ENCODE measurements at regions not wholly inside any gene's neighbourhood (a gene's known extent, or its start where the extent isn't known, plus 50 kb on each side); places are given as distances from the start of the nearest gene placed in this dataset.

GRCh38 chrX:113514906-113515305, 674.3 kb upstream of the AMOT start:
- Histone ChIP-seq H3K4me2 (ENCODE audit: low read length) (no peak overlapping the region), H3K9ac (ENCODE audit: low read length) (no peak overlapping the region), H3K27ac (ENCODE audit: low read depth, low read length, poor library complexity, severe bottlenecking) (no peak overlapping the region), H3K79me2 (ENCODE audit: insufficient read depth, low read length) (no peaks in the 10 kb centered on the region), H3K4me3 (ENCODE audit: low read depth, low read length, poor library complexity, severe bottlenecking) (no peak overlapping the region), H3K27me3 (ENCODE audit: insufficient read depth, low read length) (no peaks in the 10 kb centered on the region), H3K4me1 (ENCODE audit: insufficient read depth, low read length, severe bottlenecking) (no peaks in the 10 kb centered on the region), H3K9me3 (ENCODE audit: low read length) (no peaks in the 10 kb centered on the region), H3K9me2 (ENCODE audit: low read depth, low read length) (no peaks in the 10 kb centered on the region), H4K20me1 (ENCODE audit: insufficient read depth, low read length) (no peaks in the 10 kb centered on the region), H3F3A (ENCODE audit: insufficient read depth, low read length) (no peaks in the 10 kb centered on the region), H2AFZ (ENCODE audit: low read length) (no peak overlapping the region), H3K36me3 (ENCODE audit: insufficient read depth, low read length) (no peaks in the 10 kb centered on the region)
- TF ChIP-seq EZH2 (IDR thresholded peaks at IDR 0.05; ENCODE audit: borderline replicate concordance, low read length) (no peak), CTCF (IDR thresholded peaks at IDR 0.05; ENCODE audit: low read length) (no peak)

DNA sequence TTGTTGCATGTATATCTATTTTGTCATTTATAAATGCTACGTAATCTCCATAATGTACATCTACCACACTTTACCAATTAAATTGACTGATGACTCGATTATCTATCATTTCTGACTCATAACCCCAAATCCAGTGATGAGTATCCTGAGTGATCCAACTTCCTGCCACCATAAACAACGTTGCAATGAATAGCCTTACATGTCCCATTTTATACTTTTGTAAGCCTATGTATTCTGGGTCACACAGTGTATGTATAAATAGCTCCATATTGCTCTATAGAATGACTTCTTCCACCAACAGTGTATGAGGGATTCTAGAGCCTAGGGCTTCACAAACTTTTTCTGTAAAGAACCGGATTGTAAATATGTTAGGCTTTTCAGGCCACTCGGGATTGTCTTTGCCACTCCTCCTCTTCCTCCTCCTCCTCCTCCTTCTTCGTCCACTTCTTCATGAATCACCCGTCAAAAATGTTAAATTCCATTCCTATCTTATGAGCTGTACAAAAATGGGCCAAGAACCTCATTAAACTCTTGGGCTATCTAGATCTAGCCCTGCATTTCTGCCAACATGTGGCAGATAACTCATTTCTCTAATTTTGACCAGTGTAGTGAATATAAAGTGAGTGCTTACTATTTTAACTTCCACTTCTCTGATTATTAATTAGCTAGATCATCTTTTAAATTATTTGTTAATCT, 672.2 kb upstream of the AMOT start:
- Histone ChIP-seq H3K27me3 (ENCODE audit: insufficient read depth, low read length) (no peaks in the 10 kb centered on the region), H3K4me3 (ENCODE audit: low read depth, low read length, poor library complexity, severe bottlenecking) (no peak overlapping the region), H3K27ac (ENCODE audit: low read depth, low read length, poor library complexity, severe bottlenecking) (no peak overlapping the region), H3K4me1 (ENCODE audit: insufficient read depth, low read length, severe bottlenecking) (no peaks in the 10 kb centered on the region), H3F3A (ENCODE audit: insufficient read depth, low read length) (no peaks in the 10 kb centered on the region), H3K9me2 (ENCODE audit: low read depth, low read length) (no peaks in the 10 kb centered on the region), H2AFZ (ENCODE audit: low read length) (no peak overlapping the region), H3K79me2 (ENCODE audit: insufficient read depth, low read length) (no peaks in the 10 kb centered on the region), H3K4me2 (ENCODE audit: low read length) (no peak overlapping the region), H4K20me1 (ENCODE audit: insufficient read depth, low read length) (no peaks in the 10 kb centered on the region), H3K9me3 (ENCODE audit: low read length) (no peaks in the 10 kb centered on the region), H3K36me3 (ENCODE audit: insufficient read depth, low read length) (no peaks in the 10 kb centered on the region), H3K9ac (ENCODE audit: low read length) (no peak overlapping the region)
- no peak for TF ChIP-seq CTCF (IDR thresholded peaks at IDR 0.05; ENCODE audit: low read length)
- TF ChIP-seq EZH2 (IDR thresholded peaks at IDR 0.05; ENCODE audit: borderline replicate concordance, low read length) = no peak

DNA sequence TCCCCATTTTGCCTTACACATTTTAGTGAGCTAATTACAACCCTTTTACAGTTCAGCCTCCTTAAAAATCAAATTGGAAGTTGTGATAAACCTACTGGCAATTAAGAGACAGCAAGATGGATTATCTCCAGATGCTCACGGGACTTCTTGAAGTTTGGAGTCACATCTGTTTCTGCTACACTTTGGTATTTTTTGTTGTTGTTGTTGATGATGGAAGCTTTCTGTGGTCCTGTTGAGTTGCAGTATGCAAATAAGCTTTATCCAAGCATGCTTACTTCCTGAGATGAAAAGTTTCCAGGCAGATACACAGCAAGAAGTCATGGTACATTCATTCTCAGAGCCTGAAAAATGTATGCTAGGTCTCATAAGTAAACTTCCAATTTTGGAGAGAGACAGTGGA, 670.0 kb upstream of the AMOT start:
- Histone ChIP-seq H3K4me3 (ENCODE audit: low read depth, low read length, poor library complexity, severe bottlenecking) (no peak overlapping the region), H3K27ac (ENCODE audit: low read depth, low read length, poor library complexity, severe bottlenecking) (no peak overlapping the region), H3K36me3 (ENCODE audit: insufficient read depth, low read length) (no peaks in the 10 kb centered on the region), H3K9ac (ENCODE audit: low read length) (no peak overlapping the region), H3K4me1 (ENCODE audit: insufficient read depth, low read length, severe bottlenecking) (no peaks in the 10 kb centered on the region), H3K27me3 (ENCODE audit: insufficient read depth, low read length) (no peaks in the 10 kb centered on the region), H4K20me1 (ENCODE audit: insufficient read depth, low read length) (no peaks in the 10 kb centered on the region), H3K9me3 (ENCODE audit: low read length) (no peaks in the 10 kb centered on the region), H3K79me2 (ENCODE audit: insufficient read depth, low read length) (no peaks in the 10 kb centered on the region), H2AFZ (ENCODE audit: low read length) (no peak overlapping the region), H3K4me2 (ENCODE audit: low read length) (no peak overlapping the region), H3F3A (ENCODE audit: insufficient read depth, low read length) (no peaks in the 10 kb centered on the region), H3K9me2 (ENCODE audit: low read depth, low read length) (no peaks in the 10 kb centered on the region)
- TF ChIP-seq EZH2 (IDR thresholded peaks at IDR 0.05; ENCODE audit: borderline replicate concordance, low read length) (no peak), CTCF (IDR thresholded peaks at IDR 0.05; ENCODE audit: low read length) (no peak)

All from OCI-LY1 (cell line).